HL-60 (cell line): ENCODE measurements at regions not wholly inside any gene's neighbourhood (a gene's known extent, or its start where the extent isn't known, plus 50 kb on each side); places are given as distances from the start of the nearest gene placed in this dataset.

ENCODE experiments used
- POLR2AphosphoS5 ChIP-seq: IDR thresholded peaks from 2 replicates; pipeline ENCODE4 v1.6.1; 2012; ENCODE audit warnings: low read depth
- TF ChIP-seq, protein P1 (sequence below): IDR thresholded peaks from one replicate; pipeline ENCODE4 v1.5.1; 2011; ENCODE audit warnings: low read length, control low read depth, inconsistent platforms; ENCODE audit not compliant: insufficient read depth

DNA sequence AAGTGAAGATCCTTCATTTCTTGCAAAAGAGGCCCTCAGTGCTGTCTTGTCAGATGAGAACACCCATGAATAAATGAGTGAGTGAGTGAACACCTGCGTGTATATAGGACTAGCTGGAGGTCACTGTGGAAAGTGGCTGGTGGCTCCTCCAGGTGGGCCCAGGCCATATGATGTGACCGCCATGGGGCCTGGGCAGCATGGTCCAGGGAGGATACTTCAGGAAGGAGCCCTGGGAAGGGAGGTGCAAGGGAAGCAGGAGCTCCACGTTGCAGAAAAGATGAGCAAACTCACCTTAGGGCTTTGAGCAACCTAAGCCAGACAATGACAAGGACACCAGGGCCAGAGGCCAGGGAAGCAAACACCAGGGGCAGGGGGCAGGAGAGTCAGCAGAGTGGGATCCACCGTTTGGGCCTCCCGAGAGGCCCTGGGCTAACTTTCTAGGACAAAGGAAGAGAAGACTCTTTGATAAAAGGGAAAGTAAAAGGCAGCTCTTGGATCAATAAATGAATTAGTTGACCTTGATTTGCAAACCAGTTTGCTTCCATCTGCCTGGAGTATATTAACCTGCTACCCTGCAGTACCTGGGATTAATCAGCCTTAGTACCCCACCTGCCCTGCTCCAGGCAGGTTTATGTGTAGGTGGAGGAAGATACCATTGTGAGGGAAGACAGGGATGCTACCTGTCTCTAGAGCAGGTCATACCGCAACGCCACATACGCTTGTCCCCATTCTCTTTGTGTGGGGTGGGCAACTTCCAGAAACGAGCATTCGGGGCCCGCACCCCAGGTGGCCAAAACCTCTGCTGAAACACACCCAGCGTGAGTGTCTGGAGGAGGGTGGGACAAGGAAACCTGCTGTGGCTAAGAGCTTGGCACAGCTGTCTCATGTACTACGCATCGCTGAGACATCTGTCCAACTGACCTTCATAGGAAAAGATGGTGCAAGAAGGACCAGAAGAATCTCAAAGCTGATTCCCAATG, 51.4 kb upstream of the OLFM1 start:
- TF ChIP-seq, protein P1, sequence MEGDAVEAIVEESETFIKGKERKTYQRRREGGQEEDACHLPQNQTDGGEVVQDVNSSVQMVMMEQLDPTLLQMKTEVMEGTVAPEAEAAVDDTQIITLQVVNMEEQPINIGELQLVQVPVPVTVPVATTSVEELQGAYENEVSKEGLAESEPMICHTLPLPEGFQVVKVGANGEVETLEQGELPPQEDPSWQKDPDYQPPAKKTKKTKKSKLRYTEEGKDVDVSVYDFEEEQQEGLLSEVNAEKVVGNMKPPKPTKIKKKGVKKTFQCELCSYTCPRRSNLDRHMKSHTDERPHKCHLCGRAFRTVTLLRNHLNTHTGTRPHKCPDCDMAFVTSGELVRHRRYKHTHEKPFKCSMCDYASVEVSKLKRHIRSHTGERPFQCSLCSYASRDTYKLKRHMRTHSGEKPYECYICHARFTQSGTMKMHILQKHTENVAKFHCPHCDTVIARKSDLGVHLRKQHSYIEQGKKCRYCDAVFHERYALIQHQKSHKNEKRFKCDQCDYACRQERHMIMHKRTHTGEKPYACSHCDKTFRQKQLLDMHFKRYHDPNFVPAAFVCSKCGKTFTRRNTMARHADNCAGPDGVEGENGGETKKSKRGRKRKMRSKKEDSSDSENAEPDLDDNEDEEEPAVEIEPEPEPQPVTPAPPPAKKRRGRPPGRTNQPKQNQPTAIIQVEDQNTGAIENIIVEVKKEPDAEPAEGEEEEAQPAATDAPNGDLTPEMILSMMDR: no peak
- TF ChIP-seq POLR2AphosphoS5: no peak
